ENCODE measurements at regions not wholly inside any gene's neighbourhood (a gene's known extent, or its start where the extent isn't known, plus 50 kb on each side); places are given as distances from the start of the nearest gene placed in this dataset.

- CTCF ChIA-PET (ENCODE audit: partially characterized antibody) = interaction anchor here (0.6 to 6.2 kb wide), 32 partner anchors 9 to 308 kb away, joined by 3 to 98 read pairs (median 4); partner anchors contain the start of genes AFTPH and SERTAD2
- Histone ChIP-seq H3K27ac (ENCODE audit: low read depth, low read length) (no peak overlapping the region), H3K9me3 (ENCODE audit: control insufficient read depth in 1 of 2, low read length in 2 of 2) (no peaks in the 10 kb centered on the region), H3K4me1 (ENCODE audit: insufficient read depth, low read length) (peaks cover 10% of the 10 kb centered on the region), H3K36me3 (ENCODE audit: insufficient read depth, low read length) (no peaks in the 10 kb centered on the region), H3K4me3 (ENCODE audit: low read length in 2 of 2) (no peak overlapping the region), H3K27me3 (ENCODE audit: insufficient read depth, low read length) (no peaks in the 10 kb centered on the region)
- H3K27me3 Mint-ChIP-seq = peaks cover 2 to 3% of the 10 kb centered on the region in 2 donors
- no peaks in the 10 kb centered on the region for H3K9me3 Mint-ChIP-seq
- POLR2A ChIA-PET (ENCODE audit: partially characterized antibody) = interaction anchor here (0.6 to 4.1 kb wide), 14 partner anchors 9 to 506 kb away, joined by 3 to 46 read pairs (median 4); partner anchors contain the start of gene SERTAD2
- peak overlapping the region in 3 of 8 donors; percentile 58 to 78 (median 70) for H3K4me3 Mint-ChIP-seq
- no peak for DNase-seq
- peaks cover 2 to 12% (median 8%) of the 10 kb centered on the region in 4 donors for H3K4me1 Mint-ChIP-seq
- H3K36me3 Mint-ChIP-seq = no peaks in the 10 kb centered on the region
- H3K27ac Mint-ChIP-seq = peak overlapping the region in 4 of 7 donors; percentile 31 to 72 (median 50)
- intact Hi-C loops (cut with micrococcal nuclease) = loop anchor here (1.0 to 2.0 kb wide), 8 partner anchors 12 to 308 kb away; partner anchors contain the start of genes AFTPH and SERTAD2
These were observed 157.2 kb upstream of the SLC1A4 start for GRCh38 chr2:64831977-64832328.

- no peaks in the 10 kb centered on the region for H3K9me3 Mint-ChIP-seq
- POLR2A ChIA-PET (ENCODE audit: partially characterized antibody) = interaction anchor here (1.5 to 4.1 kb wide), 3 partner anchors 82 to 187 kb away, joined by 5 to 46 read pairs (median 12); partner anchors contain the start of gene SERTAD2
- H3K27me3 Mint-ChIP-seq = peaks cover 2 to 3% of the 10 kb centered on the region in 2 donors
- Histone ChIP-seq H3K9me3 (ENCODE audit: control insufficient read depth in 1 of 2, low read length in 2 of 2) (no peaks in the 10 kb centered on the region), H3K27ac (ENCODE audit: low read depth, low read length) (no peak overlapping the region), H3K4me3 (ENCODE audit: low read length in 2 of 2) (no peak overlapping the region), H3K4me1 (ENCODE audit: insufficient read depth, low read length) (peaks cover 10% of the 10 kb centered on the region), H3K27me3 (ENCODE audit: insufficient read depth, low read length) (no peaks in the 10 kb centered on the region), H3K36me3 (ENCODE audit: insufficient read depth, low read length) (no peaks in the 10 kb centered on the region)
- no peak overlapping the region for H3K4me3 Mint-ChIP-seq
- CTCF ChIA-PET (ENCODE audit: partially characterized antibody) = interaction anchor here (0.5 to 6.2 kb wide), 22 partner anchors 13 to 732 kb away, joined by 3 to 98 read pairs (median 4); partner anchors contain the start of genes AFTPH and SERTAD2
- H3K4me1 Mint-ChIP-seq = peaks cover 2 to 12% (median 8%) of the 10 kb centered on the region in 4 donors
- no peak overlapping the region for H3K27ac Mint-ChIP-seq
- DNase-seq = no peak
- H3K36me3 Mint-ChIP-seq = no peaks in the 10 kb centered on the region
- intact Hi-C loops (cut with micrococcal nuclease) = no loop called here
These were observed 156.3 kb upstream of the SLC1A4 start for GRCh38 chr2:64832936-64833335.

GRCh38 chr2:64836566-64836965, 152.6 kb upstream of the SLC1A4 start:
- no peaks in the 10 kb centered on the region for H3K36me3 Mint-ChIP-seq
- ChIA-PET CTCF (ENCODE audit: partially characterized antibody) (no interaction called here), POLR2A (ENCODE audit: partially characterized antibody) (interaction anchor here (0.6 kb wide), 1 partner anchor 590 kb away, joined by 3 read pairs; no protein-coding TSS in a partner anchor)
- Histone ChIP-seq H3K4me1 (ENCODE audit: insufficient read depth, low read length) (peaks cover 4% of the 10 kb centered on the region), H3K27me3 (ENCODE audit: insufficient read depth, low read length) (no peaks in the 10 kb centered on the region), H3K4me3 (ENCODE audit: low read length in 2 of 2) (no peak overlapping the region), H3K9me3 (ENCODE audit: control insufficient read depth in 1 of 2, low read length in 2 of 2) (no peaks in the 10 kb centered on the region), H3K27ac (ENCODE audit: low read depth, low read length) (no peak overlapping the region), H3K36me3 (ENCODE audit: insufficient read depth, low read length) (no peaks in the 10 kb centered on the region)
- H3K27ac Mint-ChIP-seq = no peak overlapping the region
- peaks cover 3 to 5% (median 4%) of the 10 kb centered on the region in 4 donors for H3K4me1 Mint-ChIP-seq
- H3K27me3 Mint-ChIP-seq = peaks cover 2 to 3% of the 10 kb centered on the region in 2 donors
- no peak overlapping the region for H3K4me3 Mint-ChIP-seq
- no peak for DNase-seq
- no peaks in the 10 kb centered on the region for H3K9me3 Mint-ChIP-seq
- intact Hi-C loops (cut with micrococcal nuclease) = no loop called here

GRCh38 chr2:64837116-64837731, 152.0 kb upstream of the SLC1A4 start:
- CTCF ChIA-PET (ENCODE audit: partially characterized antibody) = no interaction called here
- no peaks in the 10 kb centered on the region for H3K36me3 ChIP-seq (ENCODE audit: insufficient read depth, low read length)
- Mint-ChIP-seq H3K36me3 (no peaks in the 10 kb centered on the region), H3K4me1 (peaks cover 0 to 4% (median 2%) of the 10 kb centered on the region in 4 donors), H3K27ac (no peak overlapping the region), H3K4me3 (no peak overlapping the region), H3K9me3 (no peaks in the 10 kb centered on the region), H3K27me3 (peaks cover 2 to 3% of the 10 kb centered on the region in 2 donors)
- intact Hi-C loops (cut with micrococcal nuclease) = no loop called here
- POLR2A ChIA-PET (ENCODE audit: partially characterized antibody) = interaction anchor here (0.6 kb wide), 1 partner anchor 591 kb away, joined by 3 read pairs; no protein-coding TSS in a partner anchor
- no peaks in the 10 kb centered on the region for H3K4me1 ChIP-seq (ENCODE audit: insufficient read depth, low read length)
- no peaks in the 10 kb centered on the region for H3K9me3 ChIP-seq (ENCODE audit: control insufficient read depth in 1 of 2, low read length in 2 of 2)
- no peak for DNase-seq
- H3K4me3 ChIP-seq (ENCODE audit: low read length in 2 of 2) = no peak overlapping the region
- no peak overlapping the region for H3K27ac ChIP-seq (ENCODE audit: low read depth, low read length)
- H3K27me3 ChIP-seq (ENCODE audit: insufficient read depth, low read length) = no peaks in the 10 kb centered on the region

- DNase-seq = no peak
- ChIA-PET POLR2A (ENCODE audit: partially characterized antibody) (interaction anchor here (1.4 kb wide), 1 partner anchor 185 kb away, joined by 3 read pairs; the partner anchor contains the start of gene SERTAD2), CTCF (ENCODE audit: partially characterized antibody) (interaction anchor here (0.7 to 1.0 kb wide), 3 partner anchors 35 to 195 kb away, joined by 3 to 4 read pairs (median 3); no protein-coding TSS in a partner anchor)
- peaks cover 0 to 4% (median 2%) of the 10 kb centered on the region in 4 donors for H3K4me1 Mint-ChIP-seq
- H3K27me3 ChIP-seq (ENCODE audit: insufficient read depth, low read length) = no peaks in the 10 kb centered on the region
- H3K4me3 ChIP-seq (ENCODE audit: low read length in 2 of 2) = no peak overlapping the region
- no peak overlapping the region for H3K27ac ChIP-seq (ENCODE audit: low read depth, low read length)
- H3K4me3 Mint-ChIP-seq = no peak overlapping the region
- H3K27me3 Mint-ChIP-seq = peaks cover 2 to 3% of the 10 kb centered on the region in 2 donors
- intact Hi-C loops (cut with micrococcal nuclease) = no loop called here
- no peaks in the 10 kb centered on the region for H3K9me3 ChIP-seq (ENCODE audit: control insufficient read depth in 1 of 2, low read length in 2 of 2)
- no peaks in the 10 kb centered on the region for H3K36me3 Mint-ChIP-seq
- peak overlapping the region in 1 of 7 donors; percentile 72 for H3K27ac Mint-ChIP-seq
- H3K4me1 ChIP-seq (ENCODE audit: insufficient read depth, low read length) = no peaks in the 10 kb centered on the region
- no peaks in the 10 kb centered on the region for H3K36me3 ChIP-seq (ENCODE audit: insufficient read depth, low read length)
- H3K9me3 Mint-ChIP-seq = no peaks in the 10 kb centered on the region
These were observed 151.1 kb upstream of the SLC1A4 start for GRCh38 chr2:64837925-64838641.

GRCh38 chr2:64838817-64839216, 150.4 kb upstream of the SLC1A4 start:
- H3K27me3 Mint-ChIP-seq = peaks cover 0 to 2% of the 10 kb centered on the region in 2 donors
- intact Hi-C loops (cut with micrococcal nuclease) = no loop called here
- Histone ChIP-seq H3K9me3 (ENCODE audit: control insufficient read depth in 1 of 2, low read length in 2 of 2) (no peaks in the 10 kb centered on the region), H3K4me1 (ENCODE audit: insufficient read depth, low read length) (no peaks in the 10 kb centered on the region), H3K4me3 (ENCODE audit: low read length in 2 of 2) (no peak overlapping the region), H3K36me3 (ENCODE audit: insufficient read depth, low read length) (no peaks in the 10 kb centered on the region), H3K27ac (ENCODE audit: low read depth, low read length) (no peak overlapping the region), H3K27me3 (ENCODE audit: insufficient read depth, low read length) (no peaks in the 10 kb centered on the region)
- H3K4me1 Mint-ChIP-seq = peaks cover 0 to 4% (median 2%) of the 10 kb centered on the region in 4 donors
- POLR2A ChIA-PET (ENCODE audit: partially characterized antibody) = interaction anchor here (1.1 to 1.4 kb wide), 2 partner anchors 19 to 185 kb away, joined by 3 to 4 read pairs; partner anchors contain the start of gene SERTAD2
- CTCF ChIA-PET (ENCODE audit: partially characterized antibody) = interaction anchor here (0.7 to 1.5 kb wide), 5 partner anchors 19 to 196 kb away, joined by 3 to 5 read pairs (median 3); no protein-coding TSS in a partner anchor
- no peak overlapping the region for H3K4me3 Mint-ChIP-seq
- H3K27ac Mint-ChIP-seq = no peak overlapping the region
- no peaks in the 10 kb centered on the region for H3K36me3 Mint-ChIP-seq
- H3K9me3 Mint-ChIP-seq = no peaks in the 10 kb centered on the region
- no peak for DNase-seq

- Mint-ChIP-seq H3K4me3 (no peak overlapping the region), H3K27me3 (no peaks in the 10 kb centered on the region), H3K27ac (peak overlapping the region in 1 of 7 donors; percentile 72), H3K4me1 (peaks cover 0 to 4% (median 2%) of the 10 kb centered on the region in 4 donors), H3K36me3 (no peaks in the 10 kb centered on the region), H3K9me3 (no peaks in the 10 kb centered on the region)
- CTCF ChIA-PET (ENCODE audit: partially characterized antibody) = interaction anchor here (1.0 to 1.5 kb wide), 2 partner anchors 20 to 191 kb away, joined by 3 to 5 read pairs; no protein-coding TSS in a partner anchor
- no peak overlapping the region for H3K4me3 ChIP-seq (ENCODE audit: low read length in 2 of 2)
- H3K9me3 ChIP-seq (ENCODE audit: control insufficient read depth in 1 of 2, low read length in 2 of 2) = no peaks in the 10 kb centered on the region
- H3K36me3 ChIP-seq (ENCODE audit: insufficient read depth, low read length) = no peaks in the 10 kb centered on the region
- intact Hi-C loops (cut with micrococcal nuclease) = no loop called here
- H3K4me1 ChIP-seq (ENCODE audit: insufficient read depth, low read length) = no peaks in the 10 kb centered on the region
- no peak overlapping the region for H3K27ac ChIP-seq (ENCODE audit: low read depth, low read length)
- peak in 1 of 5 donors; percentile 11 for DNase-seq
- no peaks in the 10 kb centered on the region for H3K27me3 ChIP-seq (ENCODE audit: insufficient read depth, low read length)
- POLR2A ChIA-PET (ENCODE audit: partially characterized antibody) = interaction anchor here (0.7 to 1.1 kb wide), 2 partner anchors 20 kb away, joined by 3 to 4 read pairs; no protein-coding TSS in a partner anchor
These were observed 149.4 kb upstream of the SLC1A4 start for GRCh38 chr2:64839844-64840243.
